Ureter (tissue), 1 donor: ENCODE measurements at regions not wholly inside any gene's neighbourhood (a gene's known extent, or its start where the extent isn't known, plus 50 kb on each side); places are given as distances from the start of the nearest gene placed in this dataset.

ENCODE experiments used
- DNase-seq: peaks from one replicate; pipeline ENCODE4 v3.0.0-alpha.2; 2020; ENCODE audit warnings: low spot score
- donor health status: DM: yes; HTN: yes; CAD: no.

DNA sequence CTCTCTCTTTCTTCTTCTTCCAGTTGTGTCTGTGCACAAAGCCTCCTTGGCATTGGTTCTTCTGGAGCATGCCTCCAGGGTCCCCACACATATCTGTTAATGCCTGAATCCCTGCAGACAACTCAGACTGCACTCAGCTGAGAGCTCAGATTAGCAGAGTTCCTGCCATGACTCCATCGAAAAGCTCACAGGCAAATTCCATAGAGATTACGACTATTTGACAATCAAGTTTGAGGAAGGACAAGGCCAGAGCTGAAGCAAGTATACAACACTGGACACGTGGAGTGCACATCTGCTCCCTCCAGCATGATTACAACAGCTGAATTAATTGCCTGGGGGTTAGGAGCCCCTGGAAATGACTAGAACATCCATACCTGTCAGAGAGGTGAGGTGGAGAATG is 190.7 kb downstream of the INSIG2 start:
- DNase-seq = no peak

DNA sequence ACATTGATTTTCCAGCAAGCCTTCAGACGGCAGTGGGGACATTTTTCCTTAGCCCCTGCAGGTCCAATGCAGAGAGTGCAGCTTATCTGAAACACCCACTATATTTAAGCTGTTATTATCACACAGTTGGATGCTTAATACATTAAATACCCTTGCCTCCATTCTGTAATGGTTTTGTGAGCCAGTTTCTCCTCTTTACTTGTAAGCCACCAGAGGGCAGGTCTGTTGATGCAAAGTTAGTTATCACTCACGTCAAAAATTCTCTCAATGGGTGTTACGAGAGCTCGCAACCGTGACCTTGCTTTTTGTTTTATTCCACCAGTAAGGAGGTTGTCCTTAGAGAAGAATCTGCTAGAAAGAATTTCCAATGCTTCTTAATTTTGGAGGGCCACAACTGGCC is 189.8 kb downstream of the INSIG2 start:
- no peak for DNase-seq

DNA sequence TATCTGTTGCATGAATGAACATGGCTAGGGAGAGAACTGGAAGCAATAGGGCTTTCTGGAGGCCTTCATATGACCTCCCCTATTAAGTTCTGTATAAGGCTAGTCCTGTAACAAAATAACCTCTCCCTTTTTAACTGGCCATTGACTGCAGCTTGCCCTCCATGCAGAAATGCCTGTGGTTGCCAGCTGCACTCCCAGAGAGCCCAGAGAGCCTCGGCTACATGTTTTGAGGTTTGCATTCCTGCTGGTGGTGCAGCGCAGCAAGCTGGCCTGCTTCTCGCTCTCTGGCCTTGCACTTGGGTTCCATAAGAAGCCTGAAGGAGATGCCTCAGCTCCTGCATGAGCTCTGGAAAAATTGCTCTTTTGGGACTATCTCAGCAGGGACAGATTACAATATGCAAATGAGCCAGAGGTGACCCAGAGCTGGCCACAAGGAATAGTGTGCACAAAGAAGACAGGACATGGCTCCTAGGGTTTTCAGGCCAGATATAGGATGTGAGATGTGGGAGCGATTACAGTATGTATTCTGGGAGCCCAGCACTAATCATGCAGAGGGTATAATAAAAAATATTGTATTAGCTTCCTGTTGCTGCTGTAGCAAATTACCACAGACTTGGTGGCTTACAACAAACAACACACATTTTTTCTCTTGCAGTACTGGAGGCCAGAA is 186.7 kb downstream of the INSIG2 start:
- DNase-seq = no peak

DNA sequence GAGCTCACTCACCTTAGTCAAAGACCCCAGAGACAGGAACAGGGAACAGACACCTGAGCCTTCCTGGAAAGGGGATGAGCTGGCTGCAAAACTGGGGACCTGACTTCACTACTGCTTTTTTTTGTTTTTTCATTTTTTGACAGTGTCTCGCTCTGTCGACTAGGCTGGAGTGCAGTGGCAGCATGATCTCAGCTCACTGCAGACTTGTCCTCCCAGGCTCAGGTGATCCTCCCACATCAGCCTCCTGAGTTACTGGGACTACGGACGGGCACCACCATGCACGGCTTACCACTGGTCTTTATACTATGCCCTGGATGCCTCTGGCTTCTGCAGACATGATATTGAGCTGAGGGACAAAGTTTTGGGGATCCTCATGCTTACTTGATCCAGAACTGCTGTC is 184.1 kb downstream of the INSIG2 start:
- no peak for DNase-seq

DNA sequence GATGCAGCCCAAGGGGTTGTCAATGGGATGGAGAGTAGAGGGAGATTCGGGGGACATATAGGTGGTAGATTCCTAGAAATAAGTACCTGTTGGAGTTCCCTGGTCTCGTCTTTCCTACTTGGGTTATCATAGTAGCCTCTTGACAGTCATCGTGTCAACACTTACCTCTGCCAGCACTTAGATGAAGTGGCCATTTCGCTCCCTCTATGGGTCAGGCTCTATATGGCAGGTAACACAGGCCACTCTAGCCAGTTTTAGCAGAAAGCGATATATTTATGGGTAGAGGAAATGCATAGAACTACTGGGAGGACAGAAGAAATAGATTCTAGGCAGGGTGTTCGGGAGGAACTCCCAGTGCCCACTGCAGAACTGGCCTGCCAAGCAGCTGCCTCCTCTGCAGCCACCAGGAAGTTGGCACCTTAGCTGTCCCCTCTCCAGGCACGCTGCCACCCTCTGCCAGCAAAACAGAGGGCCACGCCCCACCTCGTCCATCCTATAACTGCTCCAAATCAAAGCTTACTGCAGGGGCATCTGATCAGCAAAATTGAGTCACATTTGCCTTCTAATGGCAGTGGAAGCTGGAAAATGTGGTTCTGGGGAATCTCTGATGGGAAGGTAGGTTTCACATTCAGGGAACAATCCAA is 181.3 kb downstream of the INSIG2 start:
- no peak for DNase-seq

DNA sequence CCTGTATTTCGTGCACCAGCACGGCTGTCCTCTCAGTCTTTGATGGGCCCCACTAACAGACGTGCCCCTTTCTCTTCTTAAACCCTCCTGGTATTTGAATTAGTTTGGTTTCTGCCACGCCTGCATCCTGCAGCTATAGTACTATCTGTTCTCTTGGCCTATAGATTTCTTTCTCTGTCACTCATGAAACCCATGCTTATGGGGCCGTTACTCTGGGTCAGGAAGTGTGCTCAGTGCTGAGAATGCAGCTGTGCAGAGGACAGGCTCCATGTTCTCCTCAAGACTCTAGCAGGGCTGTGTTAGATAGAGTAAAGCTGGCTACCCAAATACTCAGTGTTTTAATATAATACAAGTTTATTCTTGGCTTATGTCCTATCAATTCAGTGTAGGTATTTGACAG is 180.0 kb downstream of the INSIG2 start:
- DNase-seq = no peak

DNA sequence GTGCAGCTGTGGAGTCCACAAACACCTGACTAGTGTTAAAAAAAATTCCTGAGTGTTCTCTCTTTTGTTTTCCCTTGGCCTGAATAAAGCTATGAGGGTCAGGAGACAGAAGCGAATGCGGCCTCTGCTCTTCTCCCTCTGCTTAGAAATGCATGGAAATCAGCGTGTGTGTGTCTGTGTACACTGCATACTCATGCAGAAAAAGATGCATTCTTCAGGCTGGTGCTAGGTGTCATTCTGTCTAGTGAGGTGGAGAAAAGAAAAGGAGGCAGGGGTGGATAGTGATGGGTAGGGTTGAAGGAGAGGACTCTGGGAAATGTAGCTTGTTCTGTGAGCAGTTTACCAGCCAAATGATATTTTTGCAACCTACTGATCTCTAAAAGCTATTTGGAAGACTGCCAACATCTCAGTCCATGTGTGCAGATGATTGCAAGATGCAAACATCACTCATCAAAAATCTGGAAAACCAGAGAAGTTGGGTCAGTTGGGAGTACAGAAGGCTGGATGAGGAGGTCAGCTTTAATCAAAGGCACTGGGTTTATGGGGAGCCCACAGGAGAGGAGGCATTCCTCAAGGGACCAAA is 177.7 kb downstream of the INSIG2 start:
- no peak for DNase-seq

DNA sequence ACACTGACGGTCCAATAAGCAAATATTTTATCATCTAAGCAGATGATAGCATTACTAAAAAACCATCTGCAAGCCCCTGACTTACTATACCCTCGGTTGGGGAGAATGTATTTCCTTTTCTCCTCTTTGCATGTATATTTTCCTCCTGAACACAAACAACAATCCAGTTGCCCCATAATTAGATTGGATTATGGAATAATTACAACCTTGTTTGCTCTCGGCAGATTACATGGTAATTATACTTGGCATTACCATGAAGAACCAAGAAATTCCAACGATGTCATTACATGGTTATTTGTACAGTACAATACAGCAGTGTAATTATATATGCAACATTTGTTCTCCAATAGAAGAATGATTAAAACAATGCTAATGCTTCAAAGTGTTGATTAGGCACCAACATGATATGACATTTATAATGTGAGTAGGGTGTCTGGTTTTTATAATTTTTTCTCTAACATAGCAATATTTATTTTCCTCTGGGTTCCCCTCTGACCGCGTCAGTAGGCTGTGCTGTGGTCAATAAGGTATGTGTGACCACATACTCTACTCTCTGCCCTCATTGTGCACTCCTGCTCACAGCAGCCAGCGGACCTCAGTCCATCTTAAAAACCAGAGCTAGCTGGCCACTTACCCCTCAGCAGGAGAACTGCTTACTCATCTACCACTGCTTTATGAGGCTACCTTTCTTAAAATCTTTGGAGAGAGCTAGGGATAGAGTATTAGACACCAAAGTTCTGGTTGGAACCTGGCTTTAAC is 176.1 kb downstream of the INSIG2 start:
- no peak for DNase-seq

DNA sequence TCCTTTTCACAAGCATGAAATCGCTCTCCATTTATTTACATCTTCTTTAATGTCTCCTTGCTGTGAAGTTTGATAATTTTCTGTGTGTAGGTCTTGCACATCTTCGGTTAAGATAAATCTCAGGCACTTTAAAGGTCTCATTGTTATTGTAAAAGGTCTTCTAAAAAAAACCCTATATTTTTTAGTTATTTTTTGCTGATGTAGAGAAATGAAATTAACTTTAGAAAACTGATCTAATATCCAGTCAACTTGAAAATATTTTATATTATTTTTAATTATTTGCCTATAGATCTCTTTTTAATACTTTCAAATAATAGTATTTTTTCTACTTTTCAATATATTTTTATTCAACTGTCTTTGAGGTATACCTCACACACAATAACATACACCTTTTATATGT is 169.4 kb downstream of the INSIG2 start:
- no peak for DNase-seq

DNA sequence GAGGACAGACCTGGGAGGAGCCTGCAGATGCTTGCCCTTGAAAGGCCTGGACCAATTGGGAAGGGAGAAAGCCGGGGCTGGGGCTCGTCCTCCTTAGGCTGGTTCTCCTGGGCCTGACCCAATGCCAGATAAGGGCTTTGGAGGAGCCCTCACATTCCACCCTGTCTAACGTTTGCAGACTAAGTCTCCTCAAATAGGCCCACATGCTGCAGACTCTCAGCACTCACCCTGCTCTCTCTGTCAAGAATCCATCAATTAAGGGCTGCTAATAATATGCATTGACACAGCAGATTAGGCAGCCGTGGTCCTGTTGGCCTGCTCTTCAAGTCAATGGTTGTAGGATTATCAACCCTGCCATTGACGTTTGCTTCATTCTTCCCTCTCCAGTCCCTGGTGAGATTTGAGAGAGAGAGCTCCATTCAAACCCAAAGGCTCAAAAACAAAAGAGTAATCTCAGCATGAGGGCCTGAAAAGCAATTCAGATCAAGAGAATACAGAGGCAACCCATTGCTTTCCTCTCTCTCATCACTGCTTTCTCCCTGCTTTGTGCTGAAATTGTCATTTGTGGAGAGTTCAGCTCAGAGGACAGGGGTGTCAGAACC is 167.6 kb downstream of the INSIG2 start:
- no peak for DNase-seq

DNA sequence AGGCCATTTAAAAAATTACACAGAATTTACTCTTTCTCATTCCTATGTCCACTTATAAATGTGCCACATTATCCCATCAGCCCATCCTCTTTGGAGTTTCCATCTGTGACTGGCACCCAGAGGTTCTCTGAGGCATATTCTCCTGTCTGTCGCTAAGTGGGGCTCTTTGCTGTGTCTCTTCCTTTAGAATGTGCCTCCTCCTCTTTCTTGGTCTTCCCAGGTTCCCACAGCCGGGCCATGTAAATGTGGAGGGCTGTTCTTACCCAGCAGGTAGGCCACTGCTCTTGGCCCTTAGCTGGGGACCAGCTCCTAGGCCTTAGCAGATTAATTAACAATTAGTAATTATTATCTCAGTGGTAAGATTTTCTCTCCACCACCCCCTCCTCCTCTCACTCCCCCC is 167.0 kb downstream of the INSIG2 start:
- DNase-seq = no peak

DNA sequence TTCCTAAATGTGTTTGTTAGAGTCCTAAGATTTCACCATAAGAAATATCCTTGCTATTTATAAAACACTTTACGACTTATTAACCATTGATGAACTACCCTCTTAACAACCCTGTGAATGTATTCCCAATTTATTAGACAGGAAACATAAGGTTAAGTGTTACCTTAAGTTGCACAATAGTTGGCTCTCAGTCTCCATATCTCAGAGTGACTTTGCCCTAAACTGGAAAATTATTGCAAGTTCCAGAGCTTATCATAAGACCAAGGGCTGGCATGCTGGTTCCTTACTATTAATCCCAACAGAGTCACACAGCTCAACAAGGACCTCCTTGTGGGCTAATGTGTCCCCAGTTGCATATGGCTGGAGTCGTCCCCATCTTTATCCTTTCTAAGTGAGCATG is 165.8 kb downstream of the INSIG2 start:
- no peak for DNase-seq

DNA sequence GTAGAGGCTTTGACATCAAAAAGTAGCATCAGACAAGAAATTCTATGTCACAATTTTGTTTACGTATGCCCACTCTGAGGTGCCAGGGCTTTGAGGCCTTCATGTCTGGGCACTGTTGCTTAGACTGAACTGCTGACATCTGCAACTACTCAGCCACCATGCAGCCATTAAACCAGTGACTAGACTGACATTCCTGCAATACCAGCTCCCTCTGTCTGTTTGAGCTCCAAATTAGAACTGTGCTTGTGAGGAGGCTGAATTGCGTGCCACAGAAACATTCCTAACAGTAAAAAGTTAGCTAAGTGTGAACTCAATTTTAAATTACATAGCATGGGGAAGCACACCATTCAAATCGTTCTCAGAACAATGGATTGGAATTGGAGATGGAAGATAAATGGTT is 163.2 kb downstream of the INSIG2 start:
- DNase-seq = no peak

DNA sequence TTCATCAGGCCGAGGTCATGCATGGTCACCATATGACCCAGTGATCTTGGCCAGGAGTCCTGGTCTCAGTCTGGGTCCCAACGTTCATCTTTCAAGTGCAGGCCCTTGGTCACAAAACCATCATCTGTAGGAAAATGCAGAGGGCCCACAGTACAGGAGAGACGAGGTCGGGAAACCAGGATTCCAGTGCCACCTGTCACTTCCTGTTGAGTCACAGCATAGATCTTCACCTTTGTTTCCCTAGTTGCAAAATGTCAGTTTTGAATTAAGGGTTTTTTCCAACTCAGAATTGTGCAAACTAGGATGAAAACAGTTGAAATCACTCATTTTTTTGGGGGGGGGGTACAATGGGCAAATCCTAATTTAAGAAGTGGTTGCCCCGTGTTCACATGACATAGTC is 162.2 kb downstream of the INSIG2 start:
- no peak for DNase-seq

DNA sequence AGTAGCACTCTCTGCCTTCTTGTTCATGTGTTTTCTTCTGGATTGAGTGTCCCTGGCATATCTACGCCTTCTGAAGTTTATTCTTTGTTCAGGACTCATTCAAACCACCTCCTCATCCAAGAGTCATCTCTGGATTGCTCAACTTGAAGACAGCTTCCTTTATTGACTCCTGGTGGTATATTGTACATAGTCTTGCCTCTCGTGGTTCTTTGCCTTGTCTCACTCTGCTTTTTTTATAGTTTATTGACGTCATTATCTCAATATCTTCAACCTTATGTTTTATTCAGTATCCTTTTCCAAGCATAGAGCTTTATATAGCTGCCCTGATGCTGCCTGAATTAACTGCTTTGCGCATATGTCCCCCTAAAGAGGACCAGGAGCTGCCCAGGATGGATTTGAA is 161.7 kb downstream of the INSIG2 start:
- no peak for DNase-seq

DNA sequence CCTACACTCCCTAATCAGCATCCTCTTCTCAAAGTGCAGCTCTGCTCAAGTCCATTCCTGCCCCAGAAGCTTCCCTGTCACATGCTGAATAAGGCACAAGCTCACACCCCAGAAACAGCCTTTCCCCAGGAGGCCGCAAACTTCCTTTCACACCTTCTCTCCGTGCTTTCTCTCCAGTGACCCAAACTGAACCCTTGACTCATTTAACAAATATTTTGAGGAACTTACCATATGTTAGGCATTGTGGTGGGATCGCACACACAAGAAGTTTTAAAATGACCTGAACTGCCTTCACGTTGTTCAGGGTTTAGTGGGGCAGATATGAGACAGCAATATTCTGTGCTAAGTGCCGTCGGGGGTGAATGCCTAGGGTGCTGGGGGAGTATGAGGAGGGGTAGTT is 161.3 kb downstream of the INSIG2 start:
- DNase-seq = no peak

DNA sequence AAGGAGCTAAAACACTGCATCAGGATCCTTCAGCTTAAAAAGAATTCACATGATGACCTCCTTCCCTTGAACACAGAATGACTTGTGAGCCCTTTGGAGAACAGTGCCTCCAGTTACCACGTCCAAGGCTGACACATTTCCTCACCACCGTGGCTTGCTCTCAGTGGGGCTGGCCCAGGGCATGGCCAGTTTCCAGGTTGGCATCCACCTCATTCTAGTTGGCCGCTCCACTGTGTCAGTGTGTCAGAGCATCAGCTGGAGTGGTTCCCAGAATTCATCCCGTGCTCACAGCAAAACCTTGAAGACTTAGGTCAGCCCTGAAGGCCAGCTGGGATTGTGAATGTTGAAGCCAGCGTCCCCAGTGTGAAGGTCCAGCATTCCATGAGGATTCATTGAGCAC is 158.5 kb downstream of the INSIG2 start:
- DNase-seq = no peak

DNA sequence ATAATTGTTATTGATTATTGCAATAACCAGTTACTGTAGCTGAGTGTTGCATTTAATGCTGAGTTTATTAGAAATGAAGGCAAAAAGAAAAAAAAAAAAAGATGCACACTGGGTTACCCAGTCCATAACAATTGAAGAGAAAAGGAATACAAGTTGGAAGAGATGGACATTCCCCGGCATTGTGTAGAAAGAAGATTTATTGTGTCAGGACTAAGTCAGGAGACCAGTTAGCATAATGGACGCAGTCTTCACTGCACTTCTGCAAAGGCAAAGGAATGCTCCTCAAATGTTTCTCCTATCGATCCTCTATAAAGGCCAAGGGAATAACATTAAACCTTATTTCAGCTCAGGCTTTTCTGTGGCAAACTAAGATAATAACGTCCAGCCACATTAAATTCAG is 157.8 kb downstream of the INSIG2 start:
- DNase-seq = no peak

DNA sequence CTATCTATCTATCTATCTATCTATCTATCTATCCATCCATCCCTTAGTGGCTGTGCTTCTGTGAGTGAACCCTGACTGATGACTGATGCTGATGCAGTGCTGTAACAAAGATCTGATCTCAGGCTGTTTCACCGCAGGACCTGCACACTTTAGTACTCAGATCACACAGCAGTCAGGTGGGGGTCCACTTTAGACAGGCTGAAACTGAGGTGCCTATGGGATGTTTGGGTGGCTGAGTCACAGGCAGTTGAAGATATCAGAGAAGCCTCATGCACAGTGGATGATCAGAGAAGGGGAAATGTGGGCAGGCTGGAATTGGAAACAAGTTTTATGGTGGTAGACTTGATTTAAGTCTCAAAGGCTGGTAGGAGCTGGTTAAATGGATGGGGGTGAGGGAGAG is 156.4 kb downstream of the INSIG2 start:
- no peak for DNase-seq

DNA sequence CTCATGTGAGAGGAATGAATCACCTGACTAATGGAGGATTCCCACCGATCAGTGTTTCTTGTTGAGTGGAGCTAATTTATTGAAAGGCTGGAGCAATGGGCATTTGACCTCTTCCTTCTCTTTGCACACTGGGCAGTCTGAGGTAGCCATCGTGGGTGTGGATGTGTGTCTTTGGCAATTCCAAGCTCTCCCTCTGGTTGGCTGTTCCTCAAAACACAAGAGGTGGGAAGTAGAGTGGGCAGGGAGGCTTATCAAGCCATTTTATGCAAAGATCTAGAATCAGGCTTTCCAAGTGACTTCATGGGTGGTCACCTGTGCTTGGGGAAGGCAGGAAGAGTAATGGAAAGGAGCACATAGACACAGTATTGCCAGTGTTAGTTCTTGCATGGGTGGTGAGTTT is 154.8 kb downstream of the INSIG2 start:
- no peak for DNase-seq

DNA sequence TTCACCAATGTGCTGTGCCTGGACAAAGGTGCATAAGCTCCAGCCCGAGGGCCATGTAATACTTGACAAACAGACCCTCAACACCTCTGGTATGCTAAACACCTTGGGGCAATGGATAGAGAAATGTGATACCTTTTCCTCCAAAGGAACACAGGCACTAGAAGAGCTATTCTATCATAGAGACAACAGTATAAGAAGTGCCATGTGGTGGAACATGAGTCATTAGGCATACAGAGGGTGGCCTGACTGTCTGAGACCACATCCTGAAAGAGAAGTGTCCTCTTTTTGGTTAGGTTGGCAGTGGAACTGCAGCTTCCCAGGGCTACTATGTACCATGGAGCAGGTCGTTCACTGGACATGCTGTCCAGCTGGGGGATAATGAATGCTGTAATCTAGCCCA is 153.9 kb downstream of the INSIG2 start:
- DNase-seq = no peak

DNA sequence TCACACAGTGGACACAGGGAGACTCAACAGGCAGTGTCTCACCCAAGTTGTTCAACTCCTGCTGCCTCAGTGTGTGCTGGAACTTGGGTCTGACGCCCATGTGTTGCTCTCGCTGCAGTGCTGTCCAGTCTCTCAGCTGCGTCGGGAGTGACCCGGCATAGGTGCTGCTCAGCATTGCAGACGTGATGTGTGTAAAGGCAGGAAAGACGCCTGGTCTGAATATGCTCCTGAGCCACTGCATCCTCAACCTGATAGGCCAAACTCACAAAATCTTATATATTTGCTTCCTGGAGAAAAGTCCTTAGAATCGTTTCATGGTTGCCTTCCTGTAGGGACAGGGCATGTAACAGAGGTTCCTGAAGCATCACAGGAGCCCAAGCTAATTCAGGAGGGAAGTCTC is 152.9 kb downstream of the INSIG2 start:
- DNase-seq = no peak

DNA sequence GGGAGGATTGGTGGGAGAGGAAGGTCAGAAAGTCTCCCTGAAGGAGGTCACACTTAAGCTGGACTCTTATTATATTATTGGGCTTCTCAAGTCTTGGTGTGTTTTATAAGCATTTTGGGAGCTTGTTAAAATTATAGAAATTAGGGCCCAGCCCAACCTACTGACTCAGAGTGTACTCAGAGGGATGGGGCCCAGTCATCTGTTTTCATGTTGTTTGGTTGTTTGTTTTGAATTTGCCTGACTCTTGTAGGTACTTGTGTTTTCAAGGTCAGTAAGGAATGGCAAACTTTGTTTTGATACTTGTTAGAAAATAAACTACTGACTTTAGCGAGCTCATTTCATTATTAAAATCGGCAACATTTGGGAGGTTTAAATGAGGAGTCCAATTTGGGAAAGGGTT is 152.0 kb downstream of the INSIG2 start:
- no peak for DNase-seq
